K562 (cell line): ENCODE measurements at regions not wholly inside any gene's neighbourhood (a gene's known extent, or its start where the extent isn't known, plus 50 kb on each side); places are given as distances from the start of the nearest gene placed in this dataset.

Experiments
- DPF2 ChIP-seq: fragments of 450-650 bp; IDR thresholded peaks from 2 replicates; pipeline ENCODE4 v1.6.1; 2016
- EP400 ChIP-seq: fragments of 450-650 bp; IDR thresholded peaks from 2 replicates; pipeline ENCODE4 v1.6.1; 2017; ENCODE audit warnings: antibody characterized with exemption, mild to moderate bottlenecking, moderate library complexity
- SP1 ChIP-seq: sonication (generic); formaldehyde crosslinking; IDR thresholded peaks from 2 replicates; pipeline ENCODE4 v1.8.1; 2022; ENCODE audit warnings: mild to moderate bottlenecking, missing genetic modification reagents
- TAF15 ChIP-seq: fragments of 200-400 bp; formaldehyde crosslinking; IDR thresholded peaks from 2 replicates; pipeline ENCODE4 v1.6.1; 2017; ENCODE audit warnings: mild to moderate bottlenecking, low read depth, low read length, moderate library complexity
- TEAD4 ChIP-seq, 2 experiments: sonication (generic) in 1 of 2; formaldehyde crosslinking in 1 of 2; IDR thresholded peaks; 2 replicates each; pipeline versions ENCODE4 v1.6.1 to v1.8.0; 2012 to 2022; ENCODE audit warnings: borderline replicate concordance in 1 of 2, inconsistent platforms in 1 of 2, low read length in 1 of 2, mild to moderate bottlenecking in 1 of 2, missing genetic modification reagents in 1 of 2
- ZBTB8A ChIP-seq: fragments of 450-650 bp; IDR thresholded peaks from 2 replicates; pipeline ENCODE4 v1.6.1; 2018; ENCODE audit warnings: mild to moderate bottlenecking, moderate library complexity; ENCODE audit not compliant: partially characterized antibody
- ZNF609 ChIP-seq: sonication (generic); formaldehyde crosslinking; IDR thresholded peaks from 2 replicates; pipeline ENCODE4 v1.8.1; 2023; ENCODE audit warnings: missing genetic modification reagents, mild to moderate bottlenecking, borderline replicate concordance
- TF ChIP-seq, protein P1 (sequence below), 2 experiments: fragments of 450-650 bp; formaldehyde crosslinking in 1 of 2; IDR thresholded peaks; 2 replicates each; pipeline versions ENCODE4 v1.4.0 to v1.6.1; 2014 to 2020; ENCODE audit warnings: mild to moderate bottlenecking in 2 of 2, borderline replicate concordance in 1 of 2, low read depth in 1 of 2
- TF ChIP-seq, protein P2 (sequence below), 3 experiments: fragments of 200-800 bp in 1 of 3; sonication (Bioruptor generic) in 1 of 3; sonication (generic) in 1 of 3; formaldehyde crosslinking in 1 of 3; IDR thresholded peaks; 2 replicates each; pipeline versions ENCODE4 v1.6.1 to v1.8.0; 2016 to 2022; ENCODE audit warnings: mild to moderate bottlenecking in 2 of 3, missing compliant biosample characterization in 2 of 3, missing genetic modification characterization in 2 of 3, missing genetic modification reagents in 1 of 3

DNA sequence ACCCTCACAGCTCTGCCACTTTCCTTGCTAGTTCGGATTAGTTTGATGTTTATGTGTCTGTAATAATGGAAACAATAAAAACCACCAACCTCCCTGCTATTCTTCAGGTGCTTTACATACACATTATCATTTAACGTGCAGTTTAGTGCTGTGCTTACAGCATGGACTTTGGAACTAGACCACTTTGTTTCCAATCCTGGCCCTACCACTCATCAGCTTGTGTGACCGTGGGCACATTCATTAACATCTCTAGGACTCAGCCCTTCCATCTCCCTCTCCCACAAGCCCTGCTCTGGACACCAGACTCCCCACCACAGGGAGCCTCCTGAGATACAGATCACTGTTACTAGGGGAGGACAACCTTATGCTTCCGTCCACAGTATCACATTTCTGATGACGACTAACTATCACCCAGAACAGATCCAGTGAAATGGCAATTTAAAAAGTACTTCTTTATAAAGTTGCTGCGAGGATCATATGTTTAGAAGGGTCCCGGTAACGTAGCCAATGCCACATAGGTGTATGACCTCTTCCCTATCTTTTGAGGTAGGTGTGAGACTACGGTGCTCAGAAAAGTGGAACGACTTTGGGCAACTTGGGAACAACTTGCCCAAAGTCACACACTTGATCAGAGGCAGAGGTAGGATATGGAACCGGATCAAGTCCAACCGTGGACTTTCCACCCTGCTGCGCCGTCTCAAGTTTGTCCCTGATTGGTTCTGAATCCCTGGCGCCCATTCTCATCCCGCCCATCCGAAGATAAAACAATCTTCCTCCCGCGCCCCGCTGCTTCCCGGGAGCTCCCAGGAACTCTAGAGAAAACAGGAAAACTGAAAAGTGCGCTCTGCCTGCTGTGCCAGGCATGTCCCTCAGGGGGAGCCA, 132.4 kb upstream of the NIPBL start (continued):
- no peak for TF ChIP-seq ZNF609 (CRISPR knock-in tag)
- TF ChIP-seq SP1: 0 out of 2 replicates have a peak, but pooled peaks have one; percentile 28
- TF ChIP-seq ZBTB8A: no peak
- TF ChIP-seq, protein P1, sequence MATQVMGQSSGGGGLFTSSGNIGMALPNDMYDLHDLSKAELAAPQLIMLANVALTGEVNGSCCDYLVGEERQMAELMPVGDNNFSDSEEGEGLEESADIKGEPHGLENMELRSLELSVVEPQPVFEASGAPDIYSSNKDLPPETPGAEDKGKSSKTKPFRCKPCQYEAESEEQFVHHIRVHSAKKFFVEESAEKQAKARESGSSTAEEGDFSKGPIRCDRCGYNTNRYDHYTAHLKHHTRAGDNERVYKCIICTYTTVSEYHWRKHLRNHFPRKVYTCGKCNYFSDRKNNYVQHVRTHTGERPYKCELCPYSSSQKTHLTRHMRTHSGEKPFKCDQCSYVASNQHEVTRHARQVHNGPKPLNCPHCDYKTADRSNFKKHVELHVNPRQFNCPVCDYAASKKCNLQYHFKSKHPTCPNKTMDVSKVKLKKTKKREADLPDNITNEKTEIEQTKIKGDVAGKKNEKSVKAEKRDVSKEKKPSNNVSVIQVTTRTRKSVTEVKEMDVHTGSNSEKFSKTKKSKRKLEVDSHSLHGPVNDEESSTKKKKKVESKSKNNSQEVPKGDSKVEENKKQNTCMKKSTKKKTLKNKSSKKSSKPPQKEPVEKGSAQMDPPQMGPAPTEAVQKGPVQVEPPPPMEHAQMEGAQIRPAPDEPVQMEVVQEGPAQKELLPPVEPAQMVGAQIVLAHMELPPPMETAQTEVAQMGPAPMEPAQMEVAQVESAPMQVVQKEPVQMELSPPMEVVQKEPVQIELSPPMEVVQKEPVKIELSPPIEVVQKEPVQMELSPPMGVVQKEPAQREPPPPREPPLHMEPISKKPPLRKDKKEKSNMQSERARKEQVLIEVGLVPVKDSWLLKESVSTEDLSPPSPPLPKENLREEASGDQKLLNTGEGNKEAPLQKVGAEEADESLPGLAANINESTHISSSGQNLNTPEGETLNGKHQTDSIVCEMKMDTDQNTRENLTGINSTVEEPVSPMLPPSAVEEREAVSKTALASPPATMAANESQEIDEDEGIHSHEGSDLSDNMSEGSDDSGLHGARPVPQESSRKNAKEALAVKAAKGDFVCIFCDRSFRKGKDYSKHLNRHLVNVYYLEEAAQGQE (IDR thresholded peaks at IDR 0.05; ENCODE audit: borderline replicate concordance): no peak
- TF ChIP-seq, protein P1 (CRISPR knock-in tag; IDR thresholded peaks at IDR 0.05; ENCODE audit: low read depth): no peak
- TF ChIP-seq, protein P2, sequence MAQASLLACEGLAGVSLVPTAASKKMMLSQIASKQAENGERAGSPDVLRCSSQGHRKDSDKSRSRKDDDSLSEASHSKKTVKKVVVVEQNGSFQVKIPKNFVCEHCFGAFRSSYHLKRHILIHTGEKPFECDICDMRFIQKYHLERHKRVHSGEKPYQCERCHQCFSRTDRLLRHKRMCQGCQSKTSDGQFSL (CRISPR knock-in tag; IDR thresholded peaks at IDR 0.05): no peak
- TF ChIP-seq, protein P2 (tag; IDR thresholded peaks at IDR 0.05): no peak
- 0 out of 2 replicates have a peak, but pooled peaks have one; percentile 11 for TF ChIP-seq EP400
- peak; percentile 30; the same call in 1 of the 2 replicates for TF ChIP-seq TEAD4 (IDR thresholded peaks at IDR 0.05; ENCODE audit: low read length)
- no peak for TF ChIP-seq TEAD4 (CRISPR knock-in tag; IDR thresholded peaks at IDR 0.05; ENCODE audit: borderline replicate concordance)
- 0 out of 2 replicates have a peak, but pooled peaks have one; percentile 28 for TF ChIP-seq DPF2
- TF ChIP-seq TAF15: no peak
